ENCODE measurements at regions not wholly inside any gene's neighbourhood (a gene's known extent, or its start where the extent isn't known, plus 50 kb on each side); places are given as distances from the start of the nearest gene placed in this dataset.

DNA sequence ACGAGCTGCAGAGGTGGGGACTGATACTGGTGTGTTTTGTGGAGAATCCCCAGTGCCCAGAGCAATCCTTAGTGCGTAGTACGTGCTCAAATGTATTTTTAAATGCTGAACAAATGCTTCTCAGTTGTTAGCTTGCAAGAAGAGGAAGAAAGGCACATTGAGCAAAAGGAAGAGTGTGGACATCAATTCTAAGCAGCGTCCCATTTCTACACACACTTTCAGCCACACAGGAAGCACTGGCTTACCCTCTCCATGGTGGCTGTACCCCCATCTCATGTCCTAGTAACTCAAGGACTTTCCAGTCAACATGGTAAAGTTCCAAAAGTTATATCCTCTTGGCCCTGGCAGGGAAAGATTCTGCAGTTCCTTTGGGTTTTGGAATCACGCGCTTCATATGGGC, 98.8 kb upstream of the NXT1 start:
- no peak for DNase-seq

DNA sequence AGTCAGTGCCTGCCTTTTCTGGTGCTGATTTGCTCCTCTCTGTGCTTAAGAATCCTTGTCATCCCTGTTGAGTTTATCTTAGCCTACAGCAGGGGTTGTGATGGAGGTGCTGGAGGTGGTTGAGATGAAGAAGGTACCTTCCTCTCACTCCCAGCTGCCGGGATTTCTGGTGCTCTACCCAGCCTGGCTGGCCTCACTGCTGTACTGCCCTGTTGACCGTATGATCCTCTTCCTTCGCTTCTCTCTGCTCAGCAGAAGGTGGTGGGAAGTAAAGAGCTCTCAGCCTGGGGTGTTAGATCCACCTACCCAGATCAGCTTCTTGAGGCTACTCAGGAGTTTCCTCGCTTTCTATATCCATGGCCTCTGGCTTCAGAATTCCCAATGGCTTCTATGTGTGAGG, 101.0 kb upstream of the NXT1 start:
- DNase-seq, result no peak

DNA sequence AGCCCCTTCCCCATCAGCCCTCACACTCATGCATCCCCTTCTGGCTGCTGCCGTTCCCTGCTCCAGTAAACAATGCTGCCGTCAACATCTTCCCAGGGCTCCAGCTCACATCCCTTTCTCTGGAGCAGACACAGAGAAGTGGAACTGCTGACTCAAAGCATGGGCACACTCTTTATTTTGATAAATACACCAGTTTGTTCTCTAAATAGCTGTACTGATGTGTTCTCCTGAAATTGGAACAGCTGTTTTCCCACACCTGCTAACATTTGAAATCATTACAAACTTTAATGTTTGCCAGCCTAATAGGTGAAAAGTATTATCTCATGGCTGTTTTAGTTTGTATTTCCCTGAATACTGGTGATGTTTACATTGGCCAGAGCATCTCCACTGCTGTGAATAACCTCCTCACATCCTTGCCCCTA, 102.1 kb upstream of the NXT1 start:
- no peak for DNase-seq

DNA sequence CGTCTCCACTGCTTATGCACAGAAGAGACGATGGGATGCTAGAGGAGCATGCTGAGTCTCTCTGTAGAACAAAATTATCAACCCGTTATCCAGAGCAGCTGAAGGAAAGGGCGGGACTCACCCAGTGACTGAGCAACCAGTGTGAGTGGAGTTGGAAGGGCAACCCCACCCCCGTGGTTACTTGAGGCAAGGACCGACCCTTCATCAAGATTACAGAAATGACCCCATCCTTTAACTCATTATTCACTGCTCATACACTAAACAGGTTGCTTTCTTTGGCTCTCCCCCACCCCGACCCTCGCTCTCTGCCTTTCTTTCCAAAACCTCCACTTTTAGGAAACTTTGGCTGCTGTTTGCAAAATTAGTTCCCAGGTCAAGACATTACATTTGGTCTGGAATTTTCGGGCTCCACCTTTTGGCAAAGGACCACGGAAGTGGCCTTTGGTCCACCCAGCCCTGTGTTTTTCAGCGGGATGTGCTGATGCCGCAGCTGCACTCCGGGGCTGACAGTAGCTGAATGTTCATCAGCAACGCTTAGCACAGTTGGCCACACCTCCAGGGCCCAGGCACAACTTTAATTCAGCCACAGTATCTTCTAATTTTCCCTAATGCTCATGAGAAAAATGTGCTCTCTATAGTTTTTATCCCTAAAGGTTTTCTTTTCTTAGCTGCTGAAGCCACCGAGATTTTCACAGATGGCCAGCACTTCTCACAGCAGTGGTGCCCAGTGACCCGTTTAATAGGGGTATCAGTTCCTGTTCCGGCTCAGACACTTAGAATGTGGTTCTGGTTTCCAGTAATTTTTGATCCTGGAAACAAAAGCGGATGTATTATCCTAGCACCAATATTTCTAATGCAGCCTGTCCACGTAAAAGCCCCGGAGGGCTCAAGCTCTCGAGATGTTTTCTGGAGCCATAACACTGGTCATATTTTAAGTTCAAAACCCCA, 103.6 kb upstream of the NXT1 start:
- DNase-seq, result no peak

DNA sequence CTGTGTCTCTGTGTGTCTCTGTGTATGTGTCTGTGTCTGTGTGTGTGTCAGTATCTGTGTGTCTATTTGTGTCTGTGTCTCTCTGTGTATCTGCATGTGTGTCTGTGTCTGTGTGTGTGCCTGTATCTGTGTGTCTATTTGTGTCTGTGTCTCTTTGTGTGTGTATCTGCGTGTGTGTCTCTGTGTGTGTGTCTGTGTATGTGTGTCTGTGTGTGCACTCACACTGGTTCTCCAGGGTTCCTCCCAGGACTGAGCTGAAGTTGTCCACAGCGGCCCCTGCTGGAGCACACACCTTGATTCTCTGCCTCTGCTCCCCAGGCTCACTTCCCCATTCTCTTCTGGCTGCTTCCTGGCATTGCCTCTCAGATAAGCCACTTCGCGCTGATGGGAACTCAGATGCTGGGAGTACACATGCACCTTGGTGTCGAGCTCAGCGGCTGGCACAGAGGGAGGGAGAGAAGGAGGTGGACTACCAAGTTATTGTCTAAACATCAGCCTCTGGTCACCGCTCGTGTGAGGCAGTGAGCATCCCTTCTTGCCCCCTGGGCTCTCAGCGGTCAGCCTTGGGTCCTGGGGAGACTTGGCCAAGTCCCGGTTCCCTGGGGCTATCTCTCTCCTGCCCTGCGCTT, 104.9 kb upstream of the NXT1 start:
- DNase-seq, result peak; percentile 8

DNA sequence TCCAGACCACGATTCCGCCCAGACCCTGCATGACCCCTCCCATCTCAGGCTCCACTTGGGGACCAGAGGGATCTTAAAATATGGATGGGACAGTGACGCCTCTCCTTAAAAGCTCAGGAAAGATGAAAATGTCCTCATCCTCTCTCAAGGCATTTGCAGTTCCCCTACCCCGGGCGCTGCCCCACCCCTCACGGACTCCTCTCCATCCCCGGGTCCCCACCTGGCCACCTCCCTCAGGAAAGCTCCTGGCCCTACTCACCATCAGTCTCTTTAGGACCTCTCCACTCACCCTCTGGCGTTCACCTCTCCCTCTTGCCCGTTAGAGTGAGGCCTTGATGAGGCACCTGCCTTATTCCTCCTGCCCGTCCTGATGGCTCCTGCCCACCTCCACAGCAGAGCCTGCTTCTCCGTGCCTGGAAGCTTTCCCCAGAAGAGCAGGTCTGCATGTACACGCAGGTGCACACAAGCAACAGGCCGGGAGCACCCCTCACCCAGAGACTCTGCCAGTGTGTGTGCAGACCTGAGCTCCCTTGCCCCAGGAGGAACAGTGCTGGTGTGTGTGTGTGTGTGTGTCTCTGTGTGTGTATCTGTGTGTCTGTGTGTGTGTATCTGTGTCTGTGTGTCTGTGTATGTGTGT, 105.6 kb upstream of the NXT1 start:
- no peak for DNase-seq

DNA sequence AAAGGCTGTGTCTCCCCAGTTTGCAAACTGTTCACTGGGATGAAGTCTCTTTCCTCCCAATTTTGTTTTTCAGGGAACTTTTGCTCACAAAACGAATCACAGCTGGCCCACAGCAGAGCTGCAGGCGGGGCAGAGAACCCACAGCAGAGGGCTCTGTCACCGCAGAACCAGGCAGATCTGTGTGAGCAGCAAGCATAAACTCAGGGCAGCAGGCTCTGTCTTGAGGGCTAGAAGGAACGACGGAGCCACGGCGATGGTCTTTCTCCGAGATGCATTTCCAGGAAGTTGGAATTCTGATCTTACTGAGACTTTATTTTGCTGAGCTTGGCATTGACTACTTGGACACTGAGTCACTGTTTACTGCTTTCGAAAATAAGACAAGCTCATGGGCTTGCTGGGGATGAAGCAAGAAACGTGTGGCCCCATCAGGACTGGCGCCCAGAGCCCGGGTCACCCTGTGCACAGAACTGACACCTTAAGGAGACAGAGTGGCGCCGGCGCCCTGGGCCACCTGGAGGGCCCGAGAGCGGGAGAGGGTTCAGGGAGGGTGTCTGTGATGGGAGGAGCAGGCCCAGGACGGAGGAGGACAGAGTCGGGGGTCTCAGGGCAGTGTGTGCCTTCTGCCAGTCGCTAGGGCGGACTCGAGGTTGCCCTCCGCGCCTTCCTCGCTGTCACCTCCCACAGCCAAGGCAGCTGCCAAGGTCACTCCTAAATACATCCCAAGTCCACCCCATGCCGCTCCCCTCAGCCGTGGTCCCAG, 106.3 kb upstream of the NXT1 start:
- DNase-seq, result no peak

DNA sequence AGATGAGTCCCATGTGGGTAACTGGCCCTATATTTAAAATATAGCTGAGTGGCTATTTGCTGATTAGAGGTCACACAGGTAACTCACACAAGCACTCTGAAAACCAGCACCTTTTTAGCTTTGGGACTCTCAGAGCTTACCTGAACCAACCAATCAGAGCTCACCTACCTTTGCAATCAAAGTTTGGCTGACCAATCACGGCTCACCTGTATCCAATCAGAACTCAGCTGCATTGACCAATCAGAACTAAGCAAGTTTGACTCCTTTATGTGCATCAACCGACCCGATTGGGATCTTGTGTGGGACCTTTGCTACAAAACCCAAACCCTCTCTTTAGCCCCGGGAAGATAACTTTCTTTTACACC, 106.8 kb upstream of the NXT1 start:
- no peak for DNase-seq

DNA sequence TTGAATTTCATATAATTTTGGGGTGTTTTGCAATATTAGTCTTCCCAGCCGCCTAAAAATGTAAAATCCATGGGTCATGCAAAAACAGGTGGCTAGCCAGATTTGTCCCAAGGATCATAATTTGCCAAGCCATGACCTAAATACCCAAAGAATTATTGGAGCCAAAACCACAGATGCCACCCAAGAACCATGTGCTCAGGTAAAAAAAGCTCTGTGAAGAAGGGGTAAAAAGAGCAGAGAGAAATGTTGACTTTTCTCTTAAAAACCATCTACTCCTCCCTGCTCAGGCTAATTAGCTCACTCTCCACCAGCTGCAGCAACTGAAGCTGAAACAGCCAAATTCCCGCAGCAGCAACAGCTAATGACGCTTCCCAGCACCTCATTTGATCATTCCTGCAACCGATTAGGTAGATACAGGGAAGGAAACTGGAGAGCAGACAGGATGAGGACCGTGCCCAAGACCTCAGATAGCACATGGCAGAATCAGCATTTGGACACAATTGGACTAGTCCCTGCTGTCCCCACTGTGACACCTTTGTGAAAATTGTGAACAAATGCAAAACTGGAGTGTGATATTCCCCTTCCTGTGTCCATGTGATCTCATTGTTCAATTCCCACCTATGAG, 107.9 kb upstream of the NXT1 start:
- DNase-seq, result no peak

DNA sequence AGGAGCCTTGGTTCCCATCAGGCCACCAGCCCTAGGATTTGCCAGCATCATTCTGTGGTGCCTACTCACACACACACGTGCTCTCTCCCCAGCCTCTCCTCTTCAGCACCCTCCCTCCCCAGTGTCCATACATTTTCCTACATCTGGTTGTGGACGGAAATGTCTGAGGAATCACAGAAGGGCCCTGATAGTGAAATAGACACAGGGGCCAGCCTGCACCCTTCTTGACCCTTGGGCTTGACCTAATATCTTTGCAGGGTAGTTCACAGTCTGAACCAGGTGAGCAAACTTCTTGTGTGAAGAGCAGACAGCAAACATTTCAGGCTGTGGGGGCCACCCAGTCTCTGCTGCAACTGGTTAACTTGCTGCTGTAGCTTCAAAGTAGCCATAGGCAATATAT, 108.5 kb upstream of the NXT1 start:
- DNase-seq, result no peak

DNA sequence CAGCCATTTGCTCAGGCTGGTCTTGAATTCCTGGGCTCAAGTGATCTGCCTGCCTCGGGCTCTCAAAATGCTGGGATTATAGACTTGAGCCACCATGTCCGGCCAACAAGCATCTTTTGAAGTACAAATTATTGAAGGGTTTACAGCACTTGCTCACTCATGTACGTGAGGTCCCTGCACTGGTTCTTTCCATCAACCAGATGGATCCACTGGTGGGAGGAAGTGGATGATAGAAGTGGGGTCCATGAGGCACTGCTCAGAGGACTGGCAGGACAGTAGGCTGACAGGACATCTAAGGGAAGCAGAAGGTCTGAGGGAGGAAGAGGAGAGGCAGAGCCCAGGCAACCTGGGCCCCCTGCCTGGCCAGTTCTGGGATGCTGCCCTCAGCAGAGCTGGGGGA, 109.2 kb upstream of the NXT1 start:
- DNase-seq, result no peak

DNA sequence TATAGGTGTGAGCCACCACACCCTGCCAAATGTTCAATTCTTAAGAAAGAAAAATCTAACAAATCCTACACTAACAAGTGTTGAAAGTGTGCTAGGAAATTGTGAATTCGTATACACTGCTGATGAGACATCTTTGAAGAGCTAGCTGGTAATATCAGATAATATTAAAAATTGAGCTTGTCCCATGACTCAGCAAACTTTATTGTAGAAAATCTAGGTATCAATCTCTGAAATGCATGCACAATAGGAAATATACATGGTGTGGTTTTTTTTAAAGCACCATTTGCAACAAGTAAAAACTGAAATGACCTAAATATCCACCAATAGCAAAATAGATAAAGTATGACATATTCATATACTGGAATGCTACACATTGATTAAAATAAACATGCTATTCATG, 110.1 kb upstream of the NXT1 start:
- DNase-seq, result no peak

DNA sequence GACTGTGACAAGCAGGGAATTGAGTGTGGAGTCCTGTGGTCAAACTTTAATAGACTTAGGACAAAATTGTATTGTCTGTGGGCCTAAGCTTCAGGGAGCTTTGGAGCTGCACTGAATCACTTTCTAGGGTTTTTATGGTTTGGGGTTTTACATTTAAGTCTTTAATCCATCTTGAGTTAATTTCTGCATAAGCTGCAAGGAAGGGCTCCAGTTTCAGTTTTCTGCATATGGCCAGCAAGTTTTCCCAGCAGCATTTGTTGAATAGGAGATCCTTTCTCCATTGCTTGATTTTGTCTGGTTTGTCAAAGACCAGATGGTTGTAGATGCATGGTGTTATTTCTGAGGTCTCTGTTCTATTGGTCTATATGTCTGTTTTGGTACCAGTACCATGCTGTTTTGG, 113.4 kb upstream of the NXT1 start:
- DNase-seq, result no peak

DNA sequence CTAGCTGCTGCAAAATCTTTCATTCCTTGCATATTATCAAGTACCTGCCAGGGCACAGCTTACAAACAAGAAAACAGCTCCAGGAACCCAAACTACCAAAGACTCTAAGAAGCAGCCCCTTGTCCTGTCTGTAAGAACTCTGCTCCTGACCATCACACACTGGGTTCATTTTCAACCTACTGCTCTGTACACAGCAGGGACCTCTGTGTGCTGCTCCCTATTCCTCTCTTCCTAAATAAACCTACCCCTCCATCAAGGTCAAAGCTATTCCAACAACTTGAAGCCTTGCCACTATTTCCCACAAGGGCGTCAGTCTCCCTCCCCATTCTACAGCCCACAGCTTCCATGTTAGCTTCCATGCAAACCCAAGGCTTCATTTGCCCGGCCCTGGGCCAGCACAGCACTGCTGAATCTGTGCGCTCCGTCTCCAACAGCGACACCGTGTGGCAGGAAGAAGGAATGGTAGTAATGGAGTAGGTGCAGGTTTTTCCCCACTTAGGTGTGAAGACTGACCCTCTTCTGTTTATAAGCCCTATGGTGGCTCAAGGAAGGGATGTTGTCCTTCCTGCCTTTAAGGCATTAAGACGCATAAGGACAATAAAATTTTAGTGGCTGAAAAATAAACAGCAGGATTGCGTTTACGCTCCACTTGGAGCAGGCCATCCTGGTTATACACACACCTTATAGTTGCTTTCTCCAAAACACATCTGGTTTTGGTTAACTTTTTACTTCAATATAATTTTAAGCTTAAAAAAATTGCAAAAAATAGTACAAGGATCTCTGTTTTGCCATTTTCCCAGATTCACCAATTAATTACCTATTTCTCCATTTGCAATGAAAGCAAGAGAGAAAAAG, 115.2 kb upstream of the NXT1 start:
- DNase-seq, result no peak

DNA sequence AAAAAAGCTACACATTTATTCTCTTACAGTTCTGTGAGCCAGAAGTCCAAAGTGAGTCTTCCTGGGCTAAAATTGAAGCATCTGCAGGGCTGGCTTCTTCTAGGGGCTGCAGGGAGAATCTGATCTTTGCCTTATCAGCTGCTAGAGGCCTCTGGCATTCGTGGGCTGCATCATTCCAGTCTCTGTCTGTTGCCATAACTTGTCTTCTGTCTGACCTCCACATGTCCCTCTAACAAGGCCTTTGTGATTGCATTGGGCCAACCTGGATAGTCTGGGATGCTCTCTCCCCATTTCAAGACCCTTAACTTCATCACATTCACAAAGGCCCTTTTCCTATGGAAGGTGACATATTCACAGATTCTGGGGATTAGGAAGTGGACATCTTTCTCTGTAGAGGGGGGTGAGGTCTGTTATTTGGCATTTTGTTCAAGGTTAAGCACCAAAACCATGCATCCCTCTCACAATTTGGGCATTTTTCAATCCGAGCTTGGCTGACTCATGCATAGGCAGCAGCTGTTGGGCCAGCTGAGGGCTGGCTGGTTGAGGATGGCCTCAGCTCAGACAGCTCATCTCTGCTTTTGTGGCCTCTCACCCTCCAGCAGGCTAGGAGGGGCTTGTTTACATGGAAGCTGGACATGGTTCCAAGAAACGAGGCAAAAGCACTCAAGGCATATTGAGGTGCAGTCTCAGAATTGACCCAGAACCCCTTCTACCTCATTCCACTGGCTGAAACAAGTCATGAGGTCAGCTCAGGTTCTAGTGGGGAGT, 116.1 kb upstream of the NXT1 start:
- DNase-seq, result no peak

DNA sequence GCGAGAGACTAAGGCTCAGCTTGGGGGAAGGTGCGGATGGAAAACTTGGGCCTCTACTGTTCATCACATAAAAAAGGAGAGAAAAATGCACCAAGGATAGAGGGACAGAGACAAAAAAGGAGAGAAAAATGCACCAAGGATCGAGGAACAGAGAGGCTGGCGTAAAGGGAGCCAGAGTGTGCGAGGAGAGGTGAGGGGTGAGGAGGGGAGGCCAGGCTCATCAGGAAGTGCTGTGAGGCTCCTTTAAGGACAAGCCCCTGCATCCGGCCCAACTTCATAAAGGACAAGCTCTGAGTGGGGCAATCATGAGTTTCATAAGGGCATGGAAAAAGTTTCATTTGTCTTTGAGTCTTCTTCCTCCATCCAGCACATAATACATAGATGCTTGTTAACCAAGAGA, 117.2 kb upstream of the NXT1 start:
- no peak for DNase-seq

DNA sequence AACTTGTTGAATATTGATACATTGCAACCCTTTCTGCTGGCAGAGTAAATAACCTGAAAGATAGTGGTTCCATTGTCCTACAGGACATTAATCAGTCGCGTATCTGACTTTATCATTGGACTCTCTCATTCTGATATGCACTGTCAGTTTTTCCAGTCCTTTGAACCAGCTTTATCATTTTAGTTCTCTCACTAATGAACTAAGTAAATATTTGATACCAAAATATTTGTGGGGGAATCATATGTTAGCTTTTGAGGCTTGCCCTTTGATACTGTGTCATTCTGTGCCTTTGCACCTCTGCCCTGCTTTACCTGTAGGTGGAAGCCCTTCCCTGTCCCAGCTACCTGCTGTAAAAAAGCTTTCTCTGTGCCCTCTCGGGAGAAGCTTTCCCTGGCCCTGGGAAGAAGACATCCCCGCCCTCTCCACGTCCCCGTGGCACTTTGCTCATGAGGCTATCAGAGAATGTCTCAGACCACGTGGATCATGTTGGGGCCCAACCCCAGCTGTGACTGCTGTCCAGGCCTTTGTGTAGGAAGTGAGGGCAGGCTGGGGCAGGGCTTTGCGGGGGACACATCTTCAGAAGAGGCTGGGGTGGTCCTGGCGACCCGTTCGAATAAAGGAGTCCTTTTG, 117.8 kb upstream of the NXT1 start:
- no peak for DNase-seq

DNA sequence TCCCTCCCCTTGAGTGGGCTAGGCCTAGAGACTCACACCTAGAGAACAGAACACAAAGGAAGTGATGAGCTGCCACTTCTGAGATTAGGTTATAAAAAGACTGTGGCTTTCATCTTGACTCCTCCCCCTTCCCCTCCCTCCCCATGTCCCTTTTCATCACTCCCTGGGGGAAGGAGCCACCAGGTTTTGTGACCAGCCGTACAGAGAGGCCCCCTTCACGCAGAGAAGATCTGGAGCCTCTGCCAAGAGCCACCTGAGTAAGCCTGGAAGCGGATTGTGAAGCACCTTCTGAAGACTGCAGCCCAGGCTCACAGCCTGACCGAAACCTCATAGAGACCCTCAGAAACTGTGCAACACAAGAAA, 118.4 kb upstream of the NXT1 start:
- no peak for DNase-seq

DNA sequence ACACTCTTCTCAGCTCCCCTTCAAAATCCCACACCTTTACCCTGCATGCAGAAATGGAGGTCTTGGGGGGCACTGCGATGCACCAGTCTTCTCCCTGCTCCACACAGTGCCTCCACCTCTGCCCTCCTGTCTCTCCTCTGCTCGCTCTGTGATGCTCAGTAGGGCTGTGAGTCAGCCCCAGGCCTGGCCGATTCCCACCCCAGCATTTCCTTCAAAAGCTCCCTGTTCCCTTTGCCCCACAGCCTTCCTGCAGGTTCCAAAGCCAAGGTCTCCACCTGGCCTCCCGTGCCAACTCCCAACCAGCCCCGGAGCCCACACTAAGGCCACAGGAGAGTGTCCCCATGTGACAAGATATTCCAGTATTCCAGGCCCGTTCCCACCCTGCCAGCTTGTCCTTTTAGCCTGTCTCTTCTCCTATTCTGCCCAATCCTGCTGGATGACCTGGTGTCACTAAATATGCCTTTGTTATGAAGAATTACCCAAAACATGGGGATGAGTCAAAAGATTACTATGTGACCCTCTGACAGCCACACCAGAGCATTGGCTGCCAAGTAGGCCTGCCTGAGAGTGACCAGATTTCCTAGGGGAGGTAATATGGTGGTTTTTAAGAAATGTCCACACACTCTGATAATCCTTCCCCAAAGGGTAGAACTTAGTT, 118.9 kb upstream of the NXT1 start:
- DNase-seq, result no peak

DNA sequence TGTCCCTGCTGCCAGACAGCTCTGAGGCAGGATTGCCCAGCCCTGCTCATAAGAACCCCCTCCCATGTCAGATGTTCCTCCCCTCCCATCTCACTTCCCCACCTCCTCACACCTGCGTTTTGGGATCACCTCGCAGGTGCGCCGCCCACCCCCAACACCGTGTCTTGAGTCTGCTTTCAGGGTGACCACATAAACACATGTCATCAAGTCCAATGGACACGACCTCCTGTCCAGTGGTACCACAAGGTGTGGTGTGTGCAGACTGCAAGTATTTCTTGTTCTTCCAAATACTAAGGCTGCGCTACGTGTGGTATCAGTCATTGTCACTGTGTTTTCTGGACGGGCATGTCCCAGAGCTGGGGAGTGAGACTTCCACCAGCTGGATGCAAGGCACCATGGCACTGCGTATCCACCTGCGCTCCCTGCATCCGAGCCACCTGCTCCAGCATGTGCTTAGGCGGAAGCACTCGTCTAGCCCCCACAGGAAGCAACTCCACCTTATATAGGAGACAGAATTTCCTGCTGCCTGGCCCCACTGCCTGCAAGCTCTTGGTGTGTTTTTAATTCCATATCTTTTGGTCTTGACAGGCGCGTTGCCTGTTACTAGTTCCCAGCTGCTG, 119.7 kb upstream of the NXT1 start:
- no peak for DNase-seq

Data from CD4-positive, alpha-beta T cell treated with Interleukin-6 for 4 hours (primary cell).